Effector memory CD8-positive, alpha-beta T cell (primary cell): ENCODE measurements at regions not wholly inside any gene's neighbourhood (a gene's known extent, or its start where the extent isn't known, plus 50 kb on each side); places are given as distances from the start of the nearest gene placed in this dataset.

Experiments
- ATAC-seq: fragments of 150-1000 bp; cut with Tn5 transposase; replicated peaks from 2 replicates; pipeline ENCODE4 v1.10.0; 2021; ENCODE audit warnings: mild to moderate bottlenecking, moderate library complexity
- DNase-seq, 3 experiments: peaks; one replicate each; pipeline ENCODE4 v3.0.0; 2021
- H3K27ac Mint-ChIP-seq, 2 donors: one replicate each; pipeline ENCODE4 v1.8.0; 2022; ENCODE audit warnings: mild to moderate bottlenecking in 2 of 2, mixed read lengths in 2 of 2, moderate library complexity in 2 of 2
- H3K27me3 Mint-ChIP-seq, 2 donors: one replicate each; pipeline ENCODE4 v1.8.0; 2022; ENCODE audit warnings: mixed read lengths in 2 of 2
- H3K36me3 Mint-ChIP-seq: one replicate; pipeline ENCODE4 v1.8.0; 2022; ENCODE audit warnings: mild to moderate bottlenecking, moderate library complexity, mixed read lengths; ENCODE audit not compliant: insufficient read depth
- H3K4me1 Mint-ChIP-seq, 2 donors: one replicate each; pipeline ENCODE4 v1.8.0; 2022; ENCODE audit warnings: low read depth in 2 of 2, mixed read lengths in 2 of 2
- H3K4me3 Mint-ChIP-seq, 2 donors: one replicate each; pipeline ENCODE4 v1.8.0; 2022; ENCODE audit warnings: mild to moderate bottlenecking in 2 of 2, mixed read lengths in 2 of 2, moderate library complexity in 2 of 2
- H3K9me3 Mint-ChIP-seq, 2 donors: one replicate each; pipeline ENCODE4 v1.8.0; 2022; ENCODE audit warnings: mixed read lengths in 2 of 2

GRCh38 chr10:8389630-8390029, 335.1 kb downstream of the GATA3 start:
- ATAC-seq (no peak), DNase-seq (no peak)
- no peak overlapping the region for H3K4me3 Mint-ChIP-seq
- H3K36me3 Mint-ChIP-seq = no peaks in the 10 kb centered on the region
- no peak overlapping the region for H3K27ac Mint-ChIP-seq
- no peaks in the 10 kb centered on the region for H3K27me3 Mint-ChIP-seq
- peaks cover 0 to 3% of the 10 kb centered on the region in 2 donors for H3K4me1 Mint-ChIP-seq
- no peaks in the 10 kb centered on the region for H3K9me3 Mint-ChIP-seq

GRCh38 chr10:8392216-8392615, 337.7 kb downstream of the GATA3 start:
- ATAC-seq (no peak), DNase-seq (no peak)
- H3K9me3 Mint-ChIP-seq = no peaks in the 10 kb centered on the region
- H3K27ac Mint-ChIP-seq = no peak overlapping the region
- H3K36me3 Mint-ChIP-seq = peaks cover 2% of the 10 kb centered on the region
- no peak overlapping the region for H3K4me3 Mint-ChIP-seq
- H3K4me1 Mint-ChIP-seq = peaks cover 4% of the 10 kb centered on the region in 2 donors
- no peaks in the 10 kb centered on the region for H3K27me3 Mint-ChIP-seq

- DNase-seq (no peak), ATAC-seq (no peak)
- Mint-ChIP-seq H3K27me3 (no peaks in the 10 kb centered on the region), H3K9me3 (no peaks in the 10 kb centered on the region), H3K4me3 (no peak overlapping the region), H3K36me3 (peaks cover 2% of the 10 kb centered on the region), H3K27ac (peak overlapping the region in 1 of 2 donors; percentile 35), H3K4me1 (peaks cover 4% of the 10 kb centered on the region in 2 donors)
Observed at GRCh38 chr10:8393531-8393930, 339.0 kb downstream of the GATA3 start.

- ATAC-seq (no peak), DNase-seq (no peak)
- Mint-ChIP-seq H3K4me3 (no peak overlapping the region), H3K9me3 (no peaks in the 10 kb centered on the region), H3K27ac (no peak overlapping the region), H3K36me3 (peaks cover 2% of the 10 kb centered on the region), H3K27me3 (no peaks in the 10 kb centered on the region), H3K4me1 (peaks cover 14 to 16% of the 10 kb centered on the region in 2 donors)
Observed at GRCh38 chr10:8396675-8397074, 342.2 kb downstream of the GATA3 start.

GRCh38 chr10:8398771-8399170, 344.3 kb downstream of the GATA3 start:
- Mint-ChIP-seq H3K27ac (no peak overlapping the region), H3K36me3 (peaks cover 2% of the 10 kb centered on the region), H3K4me1 (peaks cover 34 to 37% of the 10 kb centered on the region in 2 donors), H3K27me3 (no peaks in the 10 kb centered on the region), H3K9me3 (no peaks in the 10 kb centered on the region), H3K4me3 (no peak overlapping the region)
- ATAC-seq (no peak), DNase-seq (no peak)

- Mint-ChIP-seq H3K9me3 (no peaks in the 10 kb centered on the region), H3K27ac (no peak overlapping the region), H3K36me3 (peaks cover 9% of the 10 kb centered on the region), H3K27me3 (no peaks in the 10 kb centered on the region), H3K4me3 (no peak overlapping the region), H3K4me1 (peaks cover 44% of the 10 kb centered on the region in 2 donors)
- ATAC-seq (no peak), DNase-seq (no peak)
Observed at GRCh38 chr10:8400151-8400550, 345.7 kb downstream of the GATA3 start.

- H3K4me1 Mint-ChIP-seq = peaks cover 50% of the 10 kb centered on the region in 2 donors
- DNase-seq (no peak), ATAC-seq (no peak)
- no peak overlapping the region for H3K4me3 Mint-ChIP-seq
- H3K27me3 Mint-ChIP-seq = no peaks in the 10 kb centered on the region
- peaks cover 9% of the 10 kb centered on the region for H3K36me3 Mint-ChIP-seq
- peak overlapping the region in 1 of 2 donors; percentile 98 for H3K27ac Mint-ChIP-seq
- no peaks in the 10 kb centered on the region for H3K9me3 Mint-ChIP-seq
Observed at GRCh38 chr10:8400892-8401291, 346.4 kb downstream of the GATA3 start.

GRCh38 chr10:8401531-8401930, 347.0 kb downstream of the GATA3 start:
- DNase-seq (no peak), ATAC-seq (no peak)
- H3K27me3 Mint-ChIP-seq = no peaks in the 10 kb centered on the region
- H3K36me3 Mint-ChIP-seq = peaks cover 9% of the 10 kb centered on the region
- H3K4me3 Mint-ChIP-seq = peak overlapping the region; percentile 58 to 82
- H3K4me1 Mint-ChIP-seq = peaks cover 54 to 56% of the 10 kb centered on the region in 2 donors
- no peaks in the 10 kb centered on the region for H3K9me3 Mint-ChIP-seq
- peak overlapping the region; percentile 97 to 98 for H3K27ac Mint-ChIP-seq

- H3K4me1 Mint-ChIP-seq = peaks cover 62 to 65% of the 10 kb centered on the region in 2 donors
- peak in 1 of 3 experiments; percentile 12 for DNase-seq
Observed at GRCh38 chr10:8402576-8402975, 348.1 kb downstream of the GATA3 start.

GRCh38 chr10:8403711-8404371, 349.4 kb downstream of the GATA3 start:
- peak overlapping the region; percentile 97 to 98 for H3K27ac Mint-ChIP-seq
- ATAC-seq (no peak), DNase-seq (no peak)
- H3K27me3 Mint-ChIP-seq = no peaks in the 10 kb centered on the region
- H3K36me3 Mint-ChIP-seq = peaks cover 9% of the 10 kb centered on the region
- H3K4me3 Mint-ChIP-seq = peak overlapping the region; percentile 58 to 82
- H3K9me3 Mint-ChIP-seq = no peaks in the 10 kb centered on the region
- peaks cover 62 to 68% of the 10 kb centered on the region in 2 donors for H3K4me1 Mint-ChIP-seq

More at GRCh38 chr10:8402576-8402975, 348.1 kb downstream of the GATA3 start:
- Mint-ChIP-seq H3K9me3 (no peaks in the 10 kb centered on the region), H3K27ac (peak overlapping the region; percentile 97 to 98), H3K4me3 (peak overlapping the region; percentile 58 to 82), H3K27me3 (no peaks in the 10 kb centered on the region), H3K36me3 (peaks cover 9% of the 10 kb centered on the region)
- ATAC-seq = peak; percentile 49

- Mint-ChIP-seq H3K36me3 (peaks cover 9% of the 10 kb centered on the region), H3K9me3 (no peaks in the 10 kb centered on the region), H3K27me3 (no peaks in the 10 kb centered on the region), H3K27ac (peak overlapping the region; percentile 97 to 98), H3K4me3 (peak overlapping the region; percentile 58 to 82), H3K4me1 (peaks cover 62 to 68% of the 10 kb centered on the region in 2 donors)
- ATAC-seq (peak; percentile 79), DNase-seq (peak; percentile 50 to 55 (median 55))
Observed at GRCh38 chr10:8404721-8405120, 350.2 kb downstream of the GATA3 start.

- no peaks in the 10 kb centered on the region for H3K27me3 Mint-ChIP-seq
- H3K4me3 Mint-ChIP-seq = peak overlapping the region in 1 of 2 donors; percentile 82
- peak overlapping the region; percentile 97 to 98 for H3K27ac Mint-ChIP-seq
- no peak for DNase-seq
- peaks cover 59 to 68% of the 10 kb centered on the region in 2 donors for H3K4me1 Mint-ChIP-seq
- H3K9me3 Mint-ChIP-seq = no peaks in the 10 kb centered on the region
- peaks cover 9% of the 10 kb centered on the region for H3K36me3 Mint-ChIP-seq
- ATAC-seq = no peak
Observed at GRCh38 chr10:8405596-8405995, 351.1 kb downstream of the GATA3 start.

- DNase-seq (no peak), ATAC-seq (peak; percentile 9)
- Mint-ChIP-seq H3K36me3 (peaks cover 9% of the 10 kb centered on the region), H3K4me3 (peak overlapping the region in 1 of 2 donors; percentile 12), H3K4me1 (peaks cover 41 to 50% of the 10 kb centered on the region in 2 donors), H3K27me3 (no peaks in the 10 kb centered on the region), H3K9me3 (no peaks in the 10 kb centered on the region), H3K27ac (peak overlapping the region; percentile 97 to 98)
Observed at GRCh38 chr10:8407501-8408021, 353.1 kb downstream of the GATA3 start.

- Mint-ChIP-seq H3K27me3 (no peaks in the 10 kb centered on the region), H3K36me3 (peaks cover 3% of the 10 kb centered on the region), H3K27ac (peak overlapping the region; percentile 59 to 60), H3K4me1 (peaks cover 20 to 25% of the 10 kb centered on the region in 2 donors), H3K4me3 (no peak overlapping the region), H3K9me3 (no peaks in the 10 kb centered on the region)
- ATAC-seq = no peak
- no peak for DNase-seq
Observed at GRCh38 chr10:8410506-8410905, 356.0 kb downstream of the GATA3 start.
